Ascending aorta (tissue), 2 donors: ENCODE measurements at regions not wholly inside any gene's neighbourhood (a gene's known extent, or its start where the extent isn't known, plus 50 kb on each side); places are given as distances from the start of the nearest gene placed in this dataset.

Source experiments
- DNase-seq, 2 donors: peaks; one replicate each; pipeline ENCODE4 v3.0.0-alpha.2; 2019; ENCODE audit warnings: low spot score in 2 of 2
- H3K27ac ChIP-seq, 2 donors: fragments of 200-600 bp; sonication (generic); one replicate each; pipeline ENCODE4 v1.5.1; 2016 to 2017; ENCODE audit warnings: mild to moderate bottlenecking in 1 of 2
- H3K27me3 ChIP-seq: fragments of 200-600 bp; sonication (generic); one replicate; pipeline ENCODE4 v1.5.1; 2017
- H3K36me3 ChIP-seq, 2 donors: fragments of 200-600 bp; sonication (generic); one replicate each; pipeline ENCODE4 v1.5.1; 2016
- H3K4me1 ChIP-seq, 2 donors: fragments of 200-600 bp; sonication (generic); one replicate each; pipeline ENCODE4 v1.5.1; 2016 to 2017; ENCODE audit warnings: mild to moderate bottlenecking in 1 of 2
- H3K4me3 ChIP-seq, 2 donors: fragments of 200-600 bp; sonication (generic); one replicate each; pipeline ENCODE4 v1.5.1; 2016 to 2017; ENCODE audit warnings: mild to moderate bottlenecking in 1 of 2
- H3K9me3 ChIP-seq, 2 donors: fragments of 200-600 bp; sonication (generic); one replicate each; pipeline ENCODE4 v1.5.1; 2016
- intact Hi-C: fragments of 100-400 bp; cut with DNase I; formaldehyde crosslinking; loops from one replicate; pipeline ENCODE4 v1.15.1; 2023
- TF ChIP-seq, protein P1 (sequence below), 3 experiments: fragments of 200-600 bp in 2 of 3; fragments of 450-650 bp in 1 of 3; sonication (generic) in 2 of 3; IDR thresholded peaks; one replicate each; pipeline ENCODE4 v1.5.1; 2016 to 2019; ENCODE audit warnings: antibody characterized with exemption in 3 of 3, mild to moderate bottlenecking in 1 of 3, moderate library complexity in 1 of 3

GRCh38 chr3:181178991-181179390 is 189.5 kb upstream of the DNAJC19 start:
- no peak for DNase-seq
- Histone ChIP-seq H3K4me3 (no peak overlapping the region), H3K36me3 (no peaks in the 10 kb centered on the region), H3K4me1 (no peaks in the 10 kb centered on the region), H3K27ac (no peak overlapping the region), H3K9me3 (no peaks in the 10 kb centered on the region), H3K27me3 (no peaks in the 10 kb centered on the region)
- TF ChIP-seq, protein P1, sequence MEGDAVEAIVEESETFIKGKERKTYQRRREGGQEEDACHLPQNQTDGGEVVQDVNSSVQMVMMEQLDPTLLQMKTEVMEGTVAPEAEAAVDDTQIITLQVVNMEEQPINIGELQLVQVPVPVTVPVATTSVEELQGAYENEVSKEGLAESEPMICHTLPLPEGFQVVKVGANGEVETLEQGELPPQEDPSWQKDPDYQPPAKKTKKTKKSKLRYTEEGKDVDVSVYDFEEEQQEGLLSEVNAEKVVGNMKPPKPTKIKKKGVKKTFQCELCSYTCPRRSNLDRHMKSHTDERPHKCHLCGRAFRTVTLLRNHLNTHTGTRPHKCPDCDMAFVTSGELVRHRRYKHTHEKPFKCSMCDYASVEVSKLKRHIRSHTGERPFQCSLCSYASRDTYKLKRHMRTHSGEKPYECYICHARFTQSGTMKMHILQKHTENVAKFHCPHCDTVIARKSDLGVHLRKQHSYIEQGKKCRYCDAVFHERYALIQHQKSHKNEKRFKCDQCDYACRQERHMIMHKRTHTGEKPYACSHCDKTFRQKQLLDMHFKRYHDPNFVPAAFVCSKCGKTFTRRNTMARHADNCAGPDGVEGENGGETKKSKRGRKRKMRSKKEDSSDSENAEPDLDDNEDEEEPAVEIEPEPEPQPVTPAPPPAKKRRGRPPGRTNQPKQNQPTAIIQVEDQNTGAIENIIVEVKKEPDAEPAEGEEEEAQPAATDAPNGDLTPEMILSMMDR (IDR thresholded peaks at IDR 0.05), result no peak
- intact Hi-C loops, result no loop called here

DNA sequence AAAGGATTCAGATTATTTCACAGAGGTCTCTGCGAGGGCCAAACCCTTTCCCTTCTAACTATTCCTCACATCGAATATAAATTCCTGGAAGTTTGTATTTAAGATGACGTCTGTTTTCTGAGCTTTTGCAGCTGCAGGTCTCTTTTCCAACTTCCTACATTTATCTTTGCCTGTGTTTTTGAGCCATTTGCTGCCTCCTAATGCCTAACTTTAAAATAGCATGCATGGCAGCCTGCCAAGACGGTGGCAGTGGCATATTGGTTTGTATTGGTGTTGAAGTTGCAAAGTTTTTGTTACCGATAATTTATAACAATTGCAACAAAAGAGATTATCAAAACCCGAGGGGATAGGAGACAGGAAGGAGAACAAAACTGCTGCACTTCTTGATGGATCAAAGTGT is 187.1 kb upstream of the DNAJC19 start:
- intact Hi-C loops, result loop anchor here (2.0 kb wide), 1 partner anchor 374 kb away; no protein-coding TSS in a partner anchor
- H3K4me1 ChIP-seq, result no peaks in the 10 kb centered on the region
- DNase-seq, result peak in 1 of 2 donors; percentile 68
- no peaks in the 10 kb centered on the region for H3K36me3 ChIP-seq
- H3K4me3 ChIP-seq, result no peak overlapping the region
- TF ChIP-seq, protein P1 (IDR thresholded peaks at IDR 0.05), result peak in 2 of 3 experiments; percentile 28 to 44
- no peak overlapping the region for H3K27ac ChIP-seq
- no peaks in the 10 kb centered on the region for H3K27me3 ChIP-seq
- no peaks in the 10 kb centered on the region for H3K9me3 ChIP-seq

DNA sequence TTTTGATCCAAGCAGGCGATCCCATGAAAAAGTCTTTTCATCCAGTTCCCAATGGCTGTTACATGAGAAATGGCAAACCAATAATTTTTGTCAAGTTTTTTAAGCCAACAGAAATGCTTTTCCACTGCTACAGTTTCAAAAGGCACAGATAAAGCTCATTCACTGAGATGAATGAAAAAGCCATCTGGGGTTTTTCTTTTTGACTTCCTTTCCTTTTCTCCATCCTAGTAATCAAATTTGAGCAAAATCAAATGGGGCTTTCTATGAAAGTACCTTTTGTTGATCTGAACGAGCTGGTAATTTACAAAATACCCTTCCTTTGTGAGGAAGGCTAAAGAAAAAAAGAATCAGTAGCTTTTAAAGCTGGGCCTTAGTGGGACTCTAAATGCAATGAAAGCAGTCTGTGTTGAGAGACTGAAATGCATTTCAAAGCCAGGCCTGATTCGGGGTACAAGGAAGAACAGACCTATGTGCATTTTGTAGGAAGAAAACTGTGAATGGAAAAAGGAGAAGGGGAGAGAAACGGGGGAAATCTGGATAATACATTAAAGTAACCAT is 185.2 kb upstream of the DNAJC19 start:
- no peak overlapping the region for H3K4me3 ChIP-seq

GRCh38 chr3:181174022-181174421 is 184.5 kb upstream of the DNAJC19 start:
- no peaks in the 10 kb centered on the region for H3K4me1 ChIP-seq
- H3K27ac ChIP-seq, result no peak overlapping the region
- TF ChIP-seq, protein P1 (IDR thresholded peaks at IDR 0.05), result no peak
- no peaks in the 10 kb centered on the region for H3K36me3 ChIP-seq
- H3K9me3 ChIP-seq, result no peaks in the 10 kb centered on the region
- no peak for DNase-seq
- H3K4me3 ChIP-seq, result no peak overlapping the region
- H3K27me3 ChIP-seq, result no peaks in the 10 kb centered on the region
- intact Hi-C loops, result no loop called here

More for the DNA sequence above, 185.2 kb upstream of the DNAJC19 start:
- Histone ChIP-seq H3K9me3 (no peaks in the 10 kb centered on the region), H3K27ac (no peak overlapping the region), H3K36me3 (no peaks in the 10 kb centered on the region), H3K4me1 (no peaks in the 10 kb centered on the region), H3K27me3 (no peaks in the 10 kb centered on the region)
- TF ChIP-seq, protein P1 (IDR thresholded peaks at IDR 0.05), result no peak
- no peak for DNase-seq
- intact Hi-C loops, result no loop called here

DNA sequence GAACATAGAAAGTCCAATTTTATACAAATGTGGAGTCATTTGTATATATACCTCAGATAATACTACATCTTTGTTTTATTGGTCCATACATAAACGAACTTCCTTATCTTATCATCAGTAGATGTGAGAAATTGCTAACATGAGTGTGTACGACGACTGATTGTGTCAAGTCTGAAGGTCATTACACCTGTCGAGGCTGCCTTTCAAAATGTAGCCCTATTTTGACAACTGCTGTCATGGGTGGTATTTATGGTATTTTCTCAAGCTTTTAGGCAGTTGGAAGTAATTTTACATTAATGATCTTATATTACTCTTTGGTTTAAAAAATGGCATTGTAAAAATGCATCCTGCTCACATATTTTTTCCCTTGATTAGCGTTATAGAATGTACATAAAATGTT is 183.7 kb upstream of the DNAJC19 start:
- H3K4me1 ChIP-seq, result no peaks in the 10 kb centered on the region
- no peaks in the 10 kb centered on the region for H3K9me3 ChIP-seq
- intact Hi-C loops, result no loop called here
- H3K4me3 ChIP-seq, result no peak overlapping the region
- H3K27me3 ChIP-seq, result no peaks in the 10 kb centered on the region
- TF ChIP-seq, protein P1 (IDR thresholded peaks at IDR 0.05), result no peak
- no peaks in the 10 kb centered on the region for H3K36me3 ChIP-seq
- no peak for DNase-seq
- H3K27ac ChIP-seq, result no peak overlapping the region

DNA sequence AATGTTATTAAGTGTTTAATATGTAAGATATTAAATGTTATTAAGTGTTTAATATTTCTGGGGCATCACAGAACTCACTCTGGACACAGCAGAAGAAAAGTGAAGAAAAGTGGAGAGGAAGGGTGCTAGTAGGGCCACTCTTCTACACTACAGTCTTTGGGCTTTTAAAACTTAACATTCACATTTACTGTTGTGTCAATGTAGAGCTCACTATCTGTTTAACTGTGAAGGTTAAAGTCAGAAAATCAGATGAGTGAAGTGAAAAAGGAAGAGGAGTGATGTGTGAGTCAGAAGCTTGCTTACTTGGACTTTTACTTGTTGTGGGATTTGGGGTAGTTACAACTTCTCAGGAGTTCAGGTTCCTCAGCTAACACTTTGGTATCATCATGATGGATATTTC is 145.3 kb upstream of the DNAJC19 start:
- Histone ChIP-seq H3K36me3 (no peaks in the 10 kb centered on the region), H3K9me3 (no peaks in the 10 kb centered on the region)
- TF ChIP-seq, protein P1 (IDR thresholded peaks at IDR 0.05), result no peak

More for the DNA sequence above, 145.3 kb upstream of the DNAJC19 start:
- Histone ChIP-seq H3K27ac (no peak overlapping the region), H3K4me1 (no peaks in the 10 kb centered on the region), H3K27me3 (no peaks in the 10 kb centered on the region), H3K4me3 (no peak overlapping the region)
- intact Hi-C loops, result no loop called here
- no peak for DNase-seq
